Upper lobe of left lung (tissue), 4 donors: ENCODE measurements at regions not wholly inside any gene's neighbourhood (a gene's known extent, or its start where the extent isn't known, plus 50 kb on each side); places are given as distances from the start of the nearest gene placed in this dataset.

Experiments used
- POLR2A ChIP-seq, 4 donors: fragments of 450-650 bp; IDR thresholded peaks; one replicate each; pipeline ENCODE4 v1.5.1; 2016 to 2017; ENCODE audit warnings: antibody characterized with exemption in 4 of 4, mild to moderate bottlenecking in 2 of 4
- TF ChIP-seq, protein P1 (sequence below), 6 experiments: fragments of 450-650 bp in 4 of 6; fragments of 200-600 bp in 2 of 6; sonication (generic) in 2 of 6; IDR thresholded peaks; one replicate each; pipeline ENCODE4 v1.5.1; 2016 to 2019; ENCODE audit warnings: antibody characterized with exemption in 6 of 6

GRCh38 chr15:26037369-26037768 is 174.2 kb upstream of the ATP10A start:
- TF ChIP-seq, protein P1, sequence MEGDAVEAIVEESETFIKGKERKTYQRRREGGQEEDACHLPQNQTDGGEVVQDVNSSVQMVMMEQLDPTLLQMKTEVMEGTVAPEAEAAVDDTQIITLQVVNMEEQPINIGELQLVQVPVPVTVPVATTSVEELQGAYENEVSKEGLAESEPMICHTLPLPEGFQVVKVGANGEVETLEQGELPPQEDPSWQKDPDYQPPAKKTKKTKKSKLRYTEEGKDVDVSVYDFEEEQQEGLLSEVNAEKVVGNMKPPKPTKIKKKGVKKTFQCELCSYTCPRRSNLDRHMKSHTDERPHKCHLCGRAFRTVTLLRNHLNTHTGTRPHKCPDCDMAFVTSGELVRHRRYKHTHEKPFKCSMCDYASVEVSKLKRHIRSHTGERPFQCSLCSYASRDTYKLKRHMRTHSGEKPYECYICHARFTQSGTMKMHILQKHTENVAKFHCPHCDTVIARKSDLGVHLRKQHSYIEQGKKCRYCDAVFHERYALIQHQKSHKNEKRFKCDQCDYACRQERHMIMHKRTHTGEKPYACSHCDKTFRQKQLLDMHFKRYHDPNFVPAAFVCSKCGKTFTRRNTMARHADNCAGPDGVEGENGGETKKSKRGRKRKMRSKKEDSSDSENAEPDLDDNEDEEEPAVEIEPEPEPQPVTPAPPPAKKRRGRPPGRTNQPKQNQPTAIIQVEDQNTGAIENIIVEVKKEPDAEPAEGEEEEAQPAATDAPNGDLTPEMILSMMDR (IDR thresholded peaks at IDR 0.05) = no peak
- TF ChIP-seq POLR2A (IDR thresholded peaks at IDR 0.05) = no peak
